ENCODE measurements at regions not wholly inside any gene's neighbourhood (a gene's known extent, or its start where the extent isn't known, plus 50 kb on each side); places are given as distances from the start of the nearest gene placed in this dataset.

DNA sequence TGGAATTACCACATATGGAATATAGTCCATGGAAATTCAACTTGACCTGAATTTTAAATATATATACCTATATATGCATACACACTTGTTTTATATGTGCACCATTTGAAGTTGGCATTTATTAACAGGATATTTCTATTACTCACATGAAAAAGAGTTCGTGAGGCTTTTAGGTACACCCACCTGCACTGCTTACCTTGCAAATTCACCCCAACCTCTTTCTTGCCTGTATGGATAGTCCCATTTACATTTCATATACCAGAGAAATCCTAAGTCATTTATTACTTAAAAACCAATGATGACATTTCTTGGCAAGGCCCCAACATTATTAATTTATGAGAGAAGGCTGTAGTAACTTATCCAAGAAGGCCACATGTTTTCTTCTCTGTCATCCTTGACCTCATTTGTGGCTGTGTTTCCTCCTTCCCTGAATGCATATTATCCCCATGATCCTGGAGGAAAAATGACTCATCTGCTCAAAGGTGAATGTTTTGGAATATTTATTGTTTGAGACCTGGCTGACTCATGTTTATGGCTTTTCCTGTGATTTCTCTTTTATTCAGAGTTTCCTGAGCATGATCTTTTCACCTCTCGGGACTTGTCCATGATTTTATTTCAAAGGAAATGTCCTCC, 62.2 kb upstream of the FAM241A start:
- H3K27me3 ChIP-seq (ENCODE audit: control insufficient read depth in 2 of 2, insufficient read depth in 2 of 2, low read length in 2 of 2) = no peaks in the 10 kb centered on the region
- no peak overlapping the region for H3K9ac ChIP-seq (ENCODE audit: insufficient read depth in 1 of 2, low read depth in 2 of 2, low read length in 2 of 2)
- no peaks in the 10 kb centered on the region for H3K36me3 ChIP-seq (ENCODE audit: control insufficient read depth, insufficient read depth, low read length)
- BruUV-seq (replicated peaks) = no TSS peak
- no peaks in the 10 kb centered on the region for H3K9me3 ChIP-seq (replicated peaks; ENCODE audit: control insufficient read depth, insufficient read depth, low read depth, low read length)
- no peak overlapping the region for H2AFZ ChIP-seq (ENCODE audit: low read depth, low read length)
- no peak overlapping the region for H3K27ac ChIP-seq (ENCODE audit: extremely low read depth, low read depth, low read length)
- no peaks in the 10 kb centered on the region for H4K20me1 ChIP-seq (replicated peaks; ENCODE audit: control insufficient read depth, insufficient read depth, low read length)
- intact Hi-C loops (cut with micrococcal nuclease) (no loop called here), in situ Hi-C loops (cut with MboI) (no loop called here)
- TF ChIP-seq, protein P1, sequence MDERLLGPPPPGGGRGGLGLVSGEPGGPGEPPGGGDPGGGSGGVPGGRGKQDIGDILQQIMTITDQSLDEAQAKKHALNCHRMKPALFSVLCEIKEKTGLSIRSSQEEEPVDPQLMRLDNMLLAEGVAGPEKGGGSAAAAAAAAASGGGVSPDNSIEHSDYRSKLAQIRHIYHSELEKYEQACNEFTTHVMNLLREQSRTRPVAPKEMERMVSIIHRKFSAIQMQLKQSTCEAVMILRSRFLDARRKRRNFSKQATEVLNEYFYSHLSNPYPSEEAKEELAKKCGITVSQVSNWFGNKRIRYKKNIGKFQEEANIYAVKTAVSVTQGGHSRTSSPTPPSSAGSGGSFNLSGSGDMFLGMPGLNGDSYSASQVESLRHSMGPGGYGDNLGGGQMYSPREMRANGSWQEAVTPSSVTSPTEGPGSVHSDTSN (CRISPR knock-in tag; IDR thresholded peaks at IDR 0.05; ENCODE audit: low read depth) = no peak
- TF ChIP-seq, protein P1 (tag; conservative IDR thresholded peaks at IDR 0.05; ENCODE audit: low read depth) = peak; percentile 77; the same call in 1 of the 2 replicates
- TF ChIP-seq MEIS2 (IDR thresholded peaks at IDR 0.05; ENCODE audit: partially characterized antibody) = peak; percentile 67
- peak; percentile 43 for TF ChIP-seq NFIC (IDR thresholded peaks at IDR 0.05)
- TF ChIP-seq, protein P2, sequence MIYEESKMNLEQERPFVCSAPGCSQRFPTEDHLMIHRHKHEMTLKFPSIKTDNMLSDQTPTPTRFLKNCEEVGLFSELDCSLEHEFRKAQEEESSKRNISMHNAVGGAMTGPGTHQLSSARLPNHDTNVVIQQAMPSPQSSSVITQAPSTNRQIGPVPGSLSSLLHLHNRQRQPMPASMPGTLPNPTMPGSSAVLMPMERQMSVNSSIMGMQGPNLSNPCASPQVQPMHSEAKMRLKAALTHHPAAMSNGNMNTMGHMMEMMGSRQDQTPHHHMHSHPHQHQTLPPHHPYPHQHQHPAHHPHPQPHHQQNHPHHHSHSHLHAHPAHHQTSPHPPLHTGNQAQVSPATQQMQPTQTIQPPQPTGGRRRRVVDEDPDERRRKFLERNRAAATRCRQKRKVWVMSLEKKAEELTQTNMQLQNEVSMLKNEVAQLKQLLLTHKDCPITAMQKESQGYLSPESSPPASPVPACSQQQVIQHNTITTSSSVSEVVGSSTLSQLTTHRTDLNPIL (CRISPR knock-in tag; IDR thresholded peaks at IDR 0.05) = no peak
- no peak for TF ChIP-seq MEF2D (tag; conservative IDR thresholded peaks at IDR 0.05; ENCODE audit: low read depth)
- no peak for TF ChIP-seq JUND (IDR thresholded peaks at IDR 0.05; ENCODE audit: borderline replicate concordance, low read depth, low read length)
- TF ChIP-seq JUND (tag; IDR thresholded peaks at IDR 0.05; ENCODE audit: borderline replicate concordance, low read depth, low read length) = peak; percentile 36; the same call in 1 of the 3 replicates
- TF ChIP-seq, protein P3, sequence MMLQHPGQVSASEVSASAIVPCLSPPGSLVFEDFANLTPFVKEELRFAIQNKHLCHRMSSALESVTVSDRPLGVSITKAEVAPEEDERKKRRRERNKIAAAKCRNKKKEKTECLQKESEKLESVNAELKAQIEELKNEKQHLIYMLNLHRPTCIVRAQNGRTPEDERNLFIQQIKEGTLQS (IDR thresholded peaks at IDR 0.05) = peak; percentile 46; the same call in 1 of the 2 replicates
- TF ChIP-seq, protein P3 (CRISPR knock-in tag; conservative IDR thresholded peaks at IDR 0.05) = no peak
- CTCF ChIA-PET (ENCODE audit: low intra/inter-chr PET ratio) = no interaction called here
- FAIRE-seq = no peak
- DNase-seq (ENCODE audit: extremely low read depth in 1 of 4, low spot score in 3 of 4) = no peak
- no peaks in the 10 kb centered on the region for H3K79me2 ChIP-seq (ENCODE audit: control insufficient read depth, insufficient read depth, low read length)
- no peak overlapping the region for H3K4me2 ChIP-seq (ENCODE audit: insufficient read depth, low read length)
- H3K4me3 ChIP-seq = no peak overlapping the region
- POLR2A ChIA-PET = no interaction called here
- no peak for ATAC-seq
- H3K4me1 ChIP-seq (replicated peaks in 1 of 2; ENCODE audit: control insufficient read depth in 2 of 2, insufficient read depth in 2 of 2, low read length in 2 of 2) = no peaks in the 10 kb centered on the region; a peak in 3 of 5 replicates
- WGBS (ENCODE audit: insufficient coverage, low coverage, missing lambda C conversion rate) = 13% methylated on average over 2 of the region's 2 CpGs
- H3K9me1 ChIP-seq (ENCODE audit: control insufficient read depth, insufficient read depth, low read length) = no peaks in the 10 kb centered on the region
